CD4-positive, alpha-beta T cell (primary cell): ENCODE measurements at regions not wholly inside any gene's neighbourhood (a gene's known extent, or its start where the extent isn't known, plus 50 kb on each side); places are given as distances from the start of the nearest gene placed in this dataset.

Experiments used
- ATAC-seq: fragments of 200-7000 bp; cut with Tn5 transposase; one replicate; pipeline ENCODE4 v1.10.0; 2022; ENCODE audit warnings: mild to moderate bottlenecking; ENCODE audit not compliant: poor library complexity
- CTCF ChIA-PET: fragments of 350-600 bp; sonication (Branson Sonifier 250); formaldehyde crosslinking; loops from one replicate; lab custom pipeline; 2021; ENCODE audit warnings: antibody characterized with exemption, inconsistent platforms; lab: Charles Lee
- POLR2A ChIA-PET: fragments of 350-600 bp; sonication (Branson Sonifier 250); formaldehyde crosslinking; loops from one replicate; lab custom pipeline; 2021; ENCODE audit warnings: antibody characterized with exemption, inconsistent platforms; lab: Charles Lee
- DNase-seq, 14 experiments: peaks; one replicate each; pipeline ENCODE4 v3.0.0-alpha.2; 2013 to 2020; ENCODE audit warnings: mixed read lengths in 2 of 14
- H3K27ac ChIP-seq, 2 donors: one replicate each; pipeline versions ENCODE4 v1.5.1 to v1.7.0; 2013; ENCODE audit warnings: low read length in 2 of 2, low read depth in 1 of 2, mild to moderate bottlenecking in 1 of 2
- H3K27me3 ChIP-seq, 2 experiments: 1 replicate in 1 of 2; 2 replicates in 1 of 2; pipeline versions ENCODE4 v1.6.1 to v1.7.0; 2013; ENCODE audit warnings: low read length in 2 of 2, control low read depth in 1 of 2, mild to moderate bottlenecking in 1 of 2, moderate library complexity in 1 of 2; ENCODE audit not compliant: insufficient read depth in 2 of 2, control insufficient read depth in 1 of 2
- H3K36me3 ChIP-seq: one replicate; pipeline ENCODE4 v1.6.1; 2013; ENCODE audit warnings: low read length, control low read depth; ENCODE audit not compliant: insufficient read depth
- H3K4me1 ChIP-seq: one replicate; pipeline ENCODE4 v1.6.1; 2013; ENCODE audit warnings: low read length, control low read depth; ENCODE audit not compliant: insufficient read depth
- H3K4me3 ChIP-seq: one replicate; pipeline ENCODE4 v1.5.1; 2013; ENCODE audit warnings: mild to moderate bottlenecking, low read length, moderate library complexity
- H3K9me3 ChIP-seq, 2 experiments: 1 replicate in 1 of 2; 2 replicates in 1 of 2; pipeline versions ENCODE4 v1.6.1 to v1.7.0; 2013; ENCODE audit warnings: low read length in 2 of 2, mild to moderate bottlenecking in 2 of 2, control low read depth in 1 of 2, moderate library complexity in 1 of 2; ENCODE audit not compliant: control insufficient read depth in 1 of 2, insufficient read depth in 1 of 2
- H3K27ac Mint-ChIP-seq: one replicate; pipeline ENCODE4 v1.8.0; 2020; ENCODE audit warnings: mixed read lengths
- H3K27me3 Mint-ChIP-seq: one replicate; pipeline ENCODE4 v1.8.0; 2021; ENCODE audit warnings: mixed read lengths
- H3K36me3 Mint-ChIP-seq: one replicate; pipeline ENCODE4 v1.8.0; 2021; ENCODE audit warnings: low read depth, mixed read lengths
- H3K4me1 Mint-ChIP-seq: one replicate; pipeline ENCODE4 v1.8.0; 2021; ENCODE audit warnings: low read depth, mixed read lengths
- H3K4me3 Mint-ChIP-seq: one replicate; pipeline ENCODE4 v1.8.0; 2020; ENCODE audit warnings: mild to moderate bottlenecking, mixed read lengths
- H3K9me3 Mint-ChIP-seq: one replicate; pipeline ENCODE4 v1.8.0; 2020; ENCODE audit warnings: mixed read lengths
- CTCF ChIP-seq: fragments of 200-600 bp; IDR thresholded peaks from one replicate; pipeline ENCODE4 v1.8.0; 2022; ENCODE audit warnings: antibody characterized with exemption, mild to moderate bottlenecking
- intact Hi-C, 2 experiments: fragments of 100-400 bp; cut with DNase I in 1 of 2; cut with micrococcal nuclease in 1 of 2; formaldehyde crosslinking; loops; one replicate each; pipeline versions ENCODE4 v1.15.1 to v1.9.0; 2023 to 2025; cut with DNase I, micrococcal nuclease

DNA sequence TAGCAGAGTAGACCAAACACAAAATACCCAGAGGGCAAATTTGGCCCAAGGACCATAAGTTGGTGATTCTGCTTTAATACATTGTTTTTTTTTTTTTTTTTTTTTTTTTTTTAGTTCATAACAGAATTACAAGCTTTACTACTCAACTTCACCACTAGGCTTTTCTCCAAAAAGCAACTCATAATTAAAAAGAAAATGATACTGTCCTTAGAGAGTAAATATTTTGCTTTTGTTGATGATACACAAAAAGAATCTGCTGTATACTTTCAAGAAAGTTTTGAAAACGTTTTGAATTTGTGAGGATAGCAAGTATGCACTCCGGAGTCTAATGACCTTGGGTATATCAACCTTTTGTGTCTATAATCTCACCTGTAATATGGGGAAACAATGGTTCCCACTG, 68.9 kb upstream of the LMO3 start:
- DNase-seq (no peak), ATAC-seq (no peak)
- Mint-ChIP-seq H3K9me3 (peaks cover 11% of the 10 kb centered on the region), H3K4me3 (no peak overlapping the region), H3K27me3 (no peaks in the 10 kb centered on the region), H3K27ac (no peak overlapping the region), H3K4me1 (no peaks in the 10 kb centered on the region), H3K36me3 (no peaks in the 10 kb centered on the region)
- no peaks in the 10 kb centered on the region for H3K9me3 ChIP-seq
- no peak overlapping the region for H3K27ac ChIP-seq
- ChIA-PET CTCF (no interaction called here), POLR2A (no interaction called here)
- no peaks in the 10 kb centered on the region for H3K4me1 ChIP-seq
- no peaks in the 10 kb centered on the region for H3K27me3 ChIP-seq
- intact Hi-C loops = no loop called here
- no peaks in the 10 kb centered on the region for H3K36me3 ChIP-seq
- no peak overlapping the region for H3K4me3 ChIP-seq
- no peak for TF ChIP-seq CTCF

- Mint-ChIP-seq H3K27me3 (no peaks in the 10 kb centered on the region), H3K4me1 (no peaks in the 10 kb centered on the region), H3K9me3 (peaks cover 11% of the 10 kb centered on the region), H3K27ac (no peak overlapping the region), H3K4me3 (no peak overlapping the region), H3K36me3 (no peaks in the 10 kb centered on the region)
- DNase-seq (no peak), ATAC-seq (no peak)
- no peak for TF ChIP-seq CTCF
- no peaks in the 10 kb centered on the region for H3K27me3 ChIP-seq
- ChIA-PET CTCF (no interaction called here), POLR2A (no interaction called here)
- H3K36me3 ChIP-seq = no peaks in the 10 kb centered on the region
- H3K9me3 ChIP-seq = no peaks in the 10 kb centered on the region
- intact Hi-C loops = no loop called here
- no peaks in the 10 kb centered on the region for H3K4me1 ChIP-seq
- no peak overlapping the region for H3K4me3 ChIP-seq
- H3K27ac ChIP-seq = no peak overlapping the region
These were observed 64.6 kb upstream of the LMO3 start for GRCh38 chr12:16670456-16671050.

DNA sequence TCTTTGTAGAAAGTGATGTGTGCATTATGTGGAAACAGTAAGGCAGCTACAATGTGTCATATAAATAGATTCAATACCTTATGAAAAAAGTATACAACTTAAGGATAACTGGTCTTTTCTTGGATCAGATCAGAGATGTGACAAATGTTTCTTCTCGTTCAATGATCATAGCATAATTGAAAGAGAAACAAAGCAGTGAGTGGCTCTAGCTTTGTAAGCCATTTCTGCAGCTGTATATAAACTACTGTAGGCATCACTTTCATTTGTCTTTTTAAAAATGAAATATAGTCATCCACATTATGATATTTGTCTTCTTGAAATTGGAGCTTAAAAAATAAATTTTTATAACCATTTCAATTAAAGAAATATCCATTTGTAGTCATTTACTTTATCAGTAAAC, 63.8 kb upstream of the LMO3 start:
- POLR2A ChIA-PET = no interaction called here
- no peak overlapping the region for H3K4me3 ChIP-seq
- DNase-seq (no peak), ATAC-seq (no peak)
- intact Hi-C loops = no loop called here
- no peak overlapping the region for H3K27ac ChIP-seq
- no peaks in the 10 kb centered on the region for H3K4me1 Mint-ChIP-seq
- H3K9me3 ChIP-seq = no peaks in the 10 kb centered on the region
- H3K4me3 Mint-ChIP-seq = no peak overlapping the region
- no peaks in the 10 kb centered on the region for H3K4me1 ChIP-seq
- peaks cover 6% of the 10 kb centered on the region for H3K9me3 Mint-ChIP-seq
- no peaks in the 10 kb centered on the region for H3K27me3 ChIP-seq
- no peaks in the 10 kb centered on the region for H3K27me3 Mint-ChIP-seq
- no peak for TF ChIP-seq CTCF
- H3K36me3 Mint-ChIP-seq = no peaks in the 10 kb centered on the region
- CTCF ChIA-PET = no interaction called here
- H3K27ac Mint-ChIP-seq = no peak overlapping the region
- no peaks in the 10 kb centered on the region for H3K36me3 ChIP-seq
